Bronchial epithelial cell (primary cell): ENCODE measurements at regions not wholly inside any gene's neighbourhood (a gene's known extent, or its start where the extent isn't known, plus 50 kb on each side); places are given as distances from the start of the nearest gene placed in this dataset.

Source experiments
- DNase-seq: peaks from one replicate; pipeline ENCODE4 v3.0.0-alpha.2; 2010; ENCODE audit warnings: low read depth
- FAIRE-seq: peaks from 2 replicates; lab custom pipeline; 2011; peaks lifted over from hg19 to GRCh38; lab: Jason Lieb, UNC
- H3K27me3 ChIP-seq: 2 replicates; pipeline ENCODE4 v1.5.1; 2011; ENCODE audit warnings: low read length; ENCODE audit not compliant: control insufficient read depth, insufficient read depth
- H3K36me3 ChIP-seq: 2 replicates; pipeline ENCODE4 v1.5.1; 2011; ENCODE audit warnings: low read length; ENCODE audit not compliant: control insufficient read depth, insufficient read depth
- H3K4me3 ChIP-seq: 2 replicates; pipeline ENCODE4 v1.5.1; 2011; ENCODE audit warnings: mild to moderate bottlenecking, low read depth, low read length, control low read depth
- CTCF ChIP-seq: IDR thresholded peaks from 2 replicates; pipeline ENCODE4 v1.5.1; 2011; ENCODE audit warnings: mild to moderate bottlenecking, moderate library complexity, low read length, control low read depth, inconsistent platforms; ENCODE audit not compliant: insufficient read depth, severe bottlenecking

GRCh38 chr4:179823342-179823741, 2381.1 kb upstream of the AGA start:
- DNase-seq (no peak), FAIRE-seq (no peak)
- no peaks in the 10 kb centered on the region for H3K27me3 ChIP-seq
- TF ChIP-seq CTCF: no peak
- no peaks in the 10 kb centered on the region for H3K36me3 ChIP-seq
- H3K4me3 ChIP-seq: no peak overlapping the region

- DNase-seq (no peak), FAIRE-seq (no peak)
- no peaks in the 10 kb centered on the region for H3K36me3 ChIP-seq
- no peak overlapping the region for H3K4me3 ChIP-seq
- no peak for TF ChIP-seq CTCF
- H3K27me3 ChIP-seq: no peaks in the 10 kb centered on the region
Measured at GRCh38 chr4:179831274-179831673, 2389.0 kb upstream of the AGA start.

GRCh38 chr4:179836179-179837075, 2394.2 kb upstream of the AGA start:
- Histone ChIP-seq H3K4me3 (no peak overlapping the region), H3K27me3 (no peaks in the 10 kb centered on the region), H3K36me3 (no peaks in the 10 kb centered on the region)
- no peak for FAIRE-seq
- DNase-seq: no peak
- TF ChIP-seq CTCF: no peak

- DNase-seq: no peak
- TF ChIP-seq CTCF: no peak
- Histone ChIP-seq H3K36me3 (no peaks in the 10 kb centered on the region), H3K27me3 (no peaks in the 10 kb centered on the region), H3K4me3 (no peak overlapping the region)
- no peak for FAIRE-seq
Measured at GRCh38 chr4:179843370-179843769, 2399.8 kb upstream of the TENM3 start.

- no peak for FAIRE-seq
- Histone ChIP-seq H3K4me3 (no peak overlapping the region), H3K27me3 (no peaks in the 10 kb centered on the region), H3K36me3 (no peaks in the 10 kb centered on the region)
- TF ChIP-seq CTCF: no peak
- no peak for DNase-seq
Measured at GRCh38 chr4:179855469-179855868, 2387.7 kb upstream of the TENM3 start.
